ENCODE measurements at regions not wholly inside any gene's neighbourhood (a gene's known extent, or its start where the extent isn't known, plus 50 kb on each side); places are given as distances from the start of the nearest gene placed in this dataset.

DNA sequence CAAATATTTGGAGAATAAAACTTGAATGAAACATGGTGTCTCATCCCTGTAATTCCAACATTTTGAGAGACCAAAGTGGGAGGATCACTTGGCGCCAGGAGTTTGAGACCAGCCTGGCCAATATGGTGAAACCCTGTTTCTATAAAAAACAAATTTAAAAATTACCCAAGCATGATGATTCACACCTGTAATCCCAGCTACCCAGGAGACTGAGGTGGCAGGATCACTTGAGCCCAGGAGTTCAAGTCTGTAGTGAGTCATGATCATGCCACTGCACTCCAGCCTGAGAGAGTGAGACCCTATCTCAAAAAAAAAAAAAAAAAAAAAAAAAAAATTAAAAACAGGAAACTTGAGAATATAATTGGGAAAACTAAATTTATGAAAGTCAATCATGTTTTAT lies 481.1 kb downstream of the SEMA3D start:
- ATAC-seq (ENCODE audit: low read depth) (peak; percentile 44; the same call in 1 of the 3 replicates), DNase-seq (ENCODE audit: low spot score) (no peak)
- Histone ChIP-seq H3K36me3 (ENCODE audit: low read depth) (no peaks in the 10 kb centered on the region), H3K27ac (ENCODE audit: poor library complexity, severe bottlenecking) (no peak overlapping the region), H3K9me3 (ENCODE audit: severe bottlenecking) (no peaks in the 10 kb centered on the region), H3K4me1 (ENCODE audit: insufficient read depth, poor library complexity, severe bottlenecking) (peaks cover 12% of the 10 kb centered on the region), H3K27me3 (ENCODE audit: insufficient read depth, poor library complexity, severe bottlenecking) (no peaks in the 10 kb centered on the region), H3K4me3 (ENCODE audit: severe bottlenecking) (no peak overlapping the region)
- no peak for TF ChIP-seq CTCF (IDR thresholded peaks at IDR 0.05; ENCODE audit: poor library complexity, severe bottlenecking)

DNA sequence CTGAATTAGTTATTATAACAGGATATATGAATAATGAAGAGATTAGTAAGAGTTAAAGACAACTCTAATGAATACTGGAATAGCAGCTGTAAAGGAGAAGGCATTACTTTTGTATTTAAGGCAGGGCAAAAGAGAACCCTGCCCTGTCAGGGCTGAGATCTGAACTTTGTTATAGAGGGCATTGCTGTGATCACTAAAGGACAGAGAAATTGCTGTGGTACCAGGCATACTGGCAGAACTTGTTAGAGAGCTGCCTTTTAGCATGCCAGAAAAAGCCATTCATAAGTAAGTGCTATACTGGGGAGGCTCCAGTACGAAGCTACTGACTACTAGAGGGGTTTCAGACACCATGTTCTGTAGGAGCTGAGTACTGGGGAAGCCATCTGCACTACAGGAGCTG lies 481.8 kb downstream of the SEMA3D start:
- no peaks in the 10 kb centered on the region for H3K27me3 ChIP-seq (ENCODE audit: insufficient read depth, poor library complexity, severe bottlenecking)
- H3K36me3 ChIP-seq (ENCODE audit: low read depth) = no peaks in the 10 kb centered on the region
- H3K4me1 ChIP-seq (ENCODE audit: insufficient read depth, poor library complexity, severe bottlenecking) = peaks cover 14% of the 10 kb centered on the region
- no peak for ATAC-seq (ENCODE audit: low read depth)
- TF ChIP-seq CTCF (IDR thresholded peaks at IDR 0.05; ENCODE audit: poor library complexity, severe bottlenecking) = no peak
- H3K4me3 ChIP-seq (ENCODE audit: severe bottlenecking) = no peak overlapping the region
- DNase-seq (ENCODE audit: low spot score) = no peak
- no peaks in the 10 kb centered on the region for H3K9me3 ChIP-seq (ENCODE audit: severe bottlenecking)
- H3K27ac ChIP-seq (ENCODE audit: poor library complexity, severe bottlenecking) = no peak overlapping the region

GRCh38 chr7:84704380-84704779 lies 482.5 kb downstream of the SEMA3D start:
- Histone ChIP-seq H3K27ac (ENCODE audit: poor library complexity, severe bottlenecking) (no peak overlapping the region), H3K9me3 (ENCODE audit: severe bottlenecking) (no peaks in the 10 kb centered on the region), H3K27me3 (ENCODE audit: insufficient read depth, poor library complexity, severe bottlenecking) (no peaks in the 10 kb centered on the region), H3K36me3 (ENCODE audit: low read depth) (no peaks in the 10 kb centered on the region), H3K4me3 (ENCODE audit: severe bottlenecking) (no peak overlapping the region), H3K4me1 (ENCODE audit: insufficient read depth, poor library complexity, severe bottlenecking) (peaks cover 14% of the 10 kb centered on the region)
- ATAC-seq (ENCODE audit: low read depth) (no peak), DNase-seq (ENCODE audit: low spot score) (no peak)
- TF ChIP-seq CTCF (IDR thresholded peaks at IDR 0.05; ENCODE audit: poor library complexity, severe bottlenecking) = no peak

- no peaks in the 10 kb centered on the region for H3K36me3 ChIP-seq (ENCODE audit: low read depth)
- peak; percentile 36; the same call in 1 of the 3 replicates for ATAC-seq (ENCODE audit: low read depth)
- H3K27ac ChIP-seq (ENCODE audit: poor library complexity, severe bottlenecking) = peak overlapping the region; percentile 31
- H3K4me3 ChIP-seq (ENCODE audit: severe bottlenecking) = no peak overlapping the region
- no peak for DNase-seq (ENCODE audit: low spot score)
- TF ChIP-seq CTCF (IDR thresholded peaks at IDR 0.05; ENCODE audit: poor library complexity, severe bottlenecking) = no peak
- H3K4me1 ChIP-seq (ENCODE audit: insufficient read depth, poor library complexity, severe bottlenecking) = peaks cover 22% of the 10 kb centered on the region
- H3K9me3 ChIP-seq (ENCODE audit: severe bottlenecking) = no peaks in the 10 kb centered on the region
- no peaks in the 10 kb centered on the region for H3K27me3 ChIP-seq (ENCODE audit: insufficient read depth, poor library complexity, severe bottlenecking)
Observed at GRCh38 chr7:84701524-84702306, 485.1 kb downstream of the SEMA3D start.

Data from RWPE2 (cell line).